HCT116 (cell line): ENCODE measurements at regions not wholly inside any gene's neighbourhood (a gene's known extent, or its start where the extent isn't known, plus 50 kb on each side); places are given as distances from the start of the nearest gene placed in this dataset.

Experiments
- CBX3 ChIP-seq: IDR thresholded peaks from 2 replicates; pipeline ENCODE4 v1.6.1; 2012; ENCODE audit warnings: low read depth
- CTCF ChIP-seq, 3 experiments: fragments of 200-600 bp in 1 of 3; sonication (generic) in 1 of 3; IDR thresholded peaks in 2 of 3; conservative IDR thresholded peaks in 1 of 3; 2 replicates each; pipeline ENCODE4 v1.5.1; 2012 to 2017; ENCODE audit warnings: low read depth in 2 of 3, low read length in 2 of 3, antibody characterized with exemption in 1 of 3, borderline replicate concordance in 1 of 3, control low read depth in 1 of 3, mild to moderate bottlenecking in 1 of 3, mixed read lengths in 1 of 3, mixed run types in 1 of 3, moderate library complexity in 1 of 3; ENCODE audit not compliant: insufficient read depth in 1 of 3
- EGR1 ChIP-seq: IDR thresholded peaks from 2 replicates; pipeline ENCODE4 v1.6.1; 2012; ENCODE audit warnings: low read depth
- FOSL1 ChIP-seq: IDR thresholded peaks from 2 replicates; pipeline ENCODE4 v1.6.1; 2012; ENCODE audit warnings: low read depth
- JUND ChIP-seq: IDR thresholded peaks from 2 replicates; pipeline ENCODE4 v1.6.1; 2012
- POLR2A ChIP-seq: IDR thresholded peaks from 2 replicates; pipeline ENCODE4 v1.7.0; 2011; ENCODE audit warnings: borderline replicate concordance; ENCODE audit not compliant: insufficient read depth, insufficient read length; ENCODE audit errors: extremely low read depth
- POLR2AphosphoS5 ChIP-seq: IDR thresholded peaks from 2 replicates; pipeline ENCODE4 v1.6.1; 2011; ENCODE audit warnings: mild to moderate bottlenecking, low read depth, low read length, moderate library complexity
- REST ChIP-seq: IDR thresholded peaks from 2 replicates; pipeline ENCODE4 v1.6.1; 2012; ENCODE audit warnings: low read depth
- SP1 ChIP-seq: IDR thresholded peaks from 2 replicates; pipeline ENCODE4 v1.6.1; 2012; ENCODE audit warnings: low read depth
- TCF7L2 ChIP-seq: IDR thresholded peaks from 2 replicates; pipeline ENCODE4 v1.7.0; 2011; ENCODE audit warnings: borderline replicate concordance, inconsistent platforms; ENCODE audit not compliant: insufficient read depth, insufficient read length; ENCODE audit errors: extremely low read depth
- ZBTB33 ChIP-seq: IDR thresholded peaks from 2 replicates; pipeline ENCODE4 v1.6.1; 2011; ENCODE audit warnings: mild to moderate bottlenecking, low read length, moderate library complexity; ENCODE audit not compliant: insufficient replicate concordance; ENCODE audit errors: extremely low read depth
- ZNF274 ChIP-seq: fragments of 200-500 bp; sonication (Bioruptor generic); IDR thresholded peaks from 2 replicates; pipeline ENCODE4 v1.6.1; 2014; ENCODE audit warnings: mild to moderate bottlenecking, low read depth, low read length, inconsistent platforms

- TF ChIP-seq EGR1 (no peak), REST (no peak), JUND (no peak), CTCF (IDR thresholded peaks at IDR 0.05 in 2 of 3, conservative IDR thresholded peaks at IDR 0.05 in 1 of 3; ENCODE audit: borderline replicate concordance in 1 of 3, insufficient read depth in 1 of 3, low read depth in 2 of 3, low read length in 2 of 3) (no peak), ZBTB33 (no peak), POLR2AphosphoS5 (no peak), FOSL1 (no peak), ZNF274 (no peak), CBX3 (no peak), POLR2A (no peak), SP1 (no peak), TCF7L2 (no peak)
These were observed 276.0 kb downstream of the MRPL39 start for GRCh38 chr21:25331286-25331685.
